ENCODE measurements at regions not wholly inside any gene's neighbourhood (a gene's known extent, or its start where the extent isn't known, plus 50 kb on each side); places are given as distances from the start of the nearest gene placed in this dataset.

DNA sequence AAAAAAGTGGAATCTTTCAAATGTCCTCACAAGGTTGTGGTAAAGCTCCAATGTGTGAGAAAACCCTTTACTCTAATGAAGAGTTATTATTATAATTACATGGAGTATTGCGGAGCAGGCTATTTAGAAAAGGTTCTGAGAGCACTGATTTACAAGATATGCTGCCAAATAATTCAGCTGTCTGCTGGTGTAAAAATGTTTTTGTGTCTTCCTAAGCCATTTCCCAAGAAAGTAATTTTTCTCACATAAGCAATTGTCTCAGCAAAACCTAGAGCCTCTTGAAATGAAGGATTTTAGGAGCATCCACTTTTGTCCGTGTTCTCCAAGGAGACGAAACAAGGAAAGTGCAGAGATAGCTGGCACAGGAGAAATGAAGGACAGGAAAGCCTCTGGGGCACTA is 229.6 kb upstream of the STARD13 start:
- no peaks in the 10 kb centered on the region for H3K79me2 ChIP-seq
- TF ChIP-seq, protein P1, sequence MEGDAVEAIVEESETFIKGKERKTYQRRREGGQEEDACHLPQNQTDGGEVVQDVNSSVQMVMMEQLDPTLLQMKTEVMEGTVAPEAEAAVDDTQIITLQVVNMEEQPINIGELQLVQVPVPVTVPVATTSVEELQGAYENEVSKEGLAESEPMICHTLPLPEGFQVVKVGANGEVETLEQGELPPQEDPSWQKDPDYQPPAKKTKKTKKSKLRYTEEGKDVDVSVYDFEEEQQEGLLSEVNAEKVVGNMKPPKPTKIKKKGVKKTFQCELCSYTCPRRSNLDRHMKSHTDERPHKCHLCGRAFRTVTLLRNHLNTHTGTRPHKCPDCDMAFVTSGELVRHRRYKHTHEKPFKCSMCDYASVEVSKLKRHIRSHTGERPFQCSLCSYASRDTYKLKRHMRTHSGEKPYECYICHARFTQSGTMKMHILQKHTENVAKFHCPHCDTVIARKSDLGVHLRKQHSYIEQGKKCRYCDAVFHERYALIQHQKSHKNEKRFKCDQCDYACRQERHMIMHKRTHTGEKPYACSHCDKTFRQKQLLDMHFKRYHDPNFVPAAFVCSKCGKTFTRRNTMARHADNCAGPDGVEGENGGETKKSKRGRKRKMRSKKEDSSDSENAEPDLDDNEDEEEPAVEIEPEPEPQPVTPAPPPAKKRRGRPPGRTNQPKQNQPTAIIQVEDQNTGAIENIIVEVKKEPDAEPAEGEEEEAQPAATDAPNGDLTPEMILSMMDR (IDR thresholded peaks at IDR 0.05), result no peak
- H3K27me3 ChIP-seq (ENCODE audit: control insufficient read depth, insufficient read depth, low read length), result no peaks in the 10 kb centered on the region
- no peaks in the 10 kb centered on the region for H3K9me3 ChIP-seq (ENCODE audit: control insufficient read depth, low read length)
- H3K27ac ChIP-seq, result no peak overlapping the region
- H3K4me1 ChIP-seq, result no peaks in the 10 kb centered on the region
- H2AFZ ChIP-seq, result no peak overlapping the region
- no peak overlapping the region for H3K4me3 ChIP-seq (ENCODE audit: low read depth, low read length)
- H3K4me2 ChIP-seq (ENCODE audit: low read length), result no peak overlapping the region
- no peaks in the 10 kb centered on the region for H3K36me3 ChIP-seq (ENCODE audit: control insufficient read depth, insufficient read depth, low read length)
- no peak overlapping the region for H3K9ac ChIP-seq

DNA sequence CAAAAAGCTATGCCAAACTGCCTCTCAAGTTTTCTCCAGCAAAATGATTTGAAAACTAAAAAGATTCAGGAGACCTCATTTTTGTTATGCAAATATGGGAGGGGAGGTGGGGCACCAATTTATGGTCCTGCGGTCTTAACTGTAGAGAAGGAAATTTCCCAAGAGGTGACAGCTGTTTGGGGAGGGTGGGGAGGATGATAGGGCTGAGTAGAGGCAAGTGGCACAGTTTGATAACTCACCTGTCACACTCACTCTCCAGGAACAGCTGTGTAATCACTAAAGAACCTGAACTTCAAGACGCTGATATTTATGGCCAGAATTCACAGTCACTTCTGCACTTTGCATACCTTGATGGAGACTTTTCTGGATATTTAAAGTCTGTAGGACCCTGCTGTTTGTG is 232.9 kb upstream of the STARD13 start:
- Histone ChIP-seq H3K4me1 (no peaks in the 10 kb centered on the region), H3K9me3 (ENCODE audit: control insufficient read depth, low read length) (no peaks in the 10 kb centered on the region), H3K4me2 (ENCODE audit: low read length) (no peak overlapping the region), H3K36me3 (ENCODE audit: control insufficient read depth, insufficient read depth, low read length) (no peaks in the 10 kb centered on the region), H3K79me2 (no peaks in the 10 kb centered on the region), H3K4me3 (ENCODE audit: low read depth, low read length) (no peak overlapping the region), H3K27ac (no peak overlapping the region), H3K27me3 (ENCODE audit: control insufficient read depth, insufficient read depth, low read length) (no peaks in the 10 kb centered on the region), H3K9ac (no peak overlapping the region), H2AFZ (no peak overlapping the region)
- TF ChIP-seq, protein P1 (IDR thresholded peaks at IDR 0.05), result no peak

DNA sequence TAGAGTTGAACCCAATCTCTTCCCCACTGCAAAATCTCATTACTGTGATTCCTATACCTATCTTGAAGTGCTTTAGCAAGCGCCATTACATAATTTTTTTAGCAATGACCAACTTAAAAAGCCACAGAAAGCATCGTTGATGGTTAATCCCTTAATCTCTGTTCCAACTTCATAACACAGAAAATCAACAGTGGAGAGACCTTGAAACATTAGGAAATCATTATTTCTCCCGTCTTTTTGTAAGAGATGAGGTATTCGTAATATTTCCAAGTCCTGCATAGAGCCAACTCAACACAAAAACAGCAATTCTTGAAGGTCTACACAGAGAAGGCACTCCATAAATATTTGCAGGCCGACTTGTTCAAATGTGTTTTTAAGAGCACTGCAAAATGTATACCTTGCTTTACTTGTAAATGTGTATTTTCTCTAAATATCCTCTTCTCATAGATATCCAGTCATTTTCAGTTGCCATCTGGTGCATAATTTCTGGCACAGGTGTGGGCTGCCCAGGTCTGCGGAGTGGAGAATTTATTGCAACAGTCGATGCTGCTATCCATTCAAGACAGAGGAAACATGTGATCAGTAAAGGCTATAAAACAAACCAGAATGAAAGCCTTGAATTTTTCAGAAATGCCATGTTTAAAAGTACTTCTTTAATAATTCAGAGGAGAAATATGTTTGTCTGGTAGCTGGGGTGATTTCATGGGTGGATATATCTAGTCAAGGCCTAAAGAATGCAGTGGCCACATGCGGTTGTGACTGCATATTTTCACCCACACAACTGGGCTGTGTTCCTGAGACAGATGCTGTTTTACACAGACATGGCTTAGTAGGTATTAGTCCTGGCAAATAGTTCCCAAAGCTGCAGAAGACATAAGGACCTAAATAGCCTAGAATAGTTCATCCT is 234.3 kb upstream of the STARD13 start:
- H3K36me3 ChIP-seq (ENCODE audit: control insufficient read depth, insufficient read depth, low read length), result no peaks in the 10 kb centered on the region
- no peak overlapping the region for H3K4me2 ChIP-seq (ENCODE audit: low read length)
- H3K4me3 ChIP-seq (ENCODE audit: low read depth, low read length), result no peak overlapping the region
- H3K27me3 ChIP-seq (ENCODE audit: control insufficient read depth, insufficient read depth, low read length), result no peaks in the 10 kb centered on the region
- no peak overlapping the region for H3K9ac ChIP-seq
- H2AFZ ChIP-seq, result no peak overlapping the region
- H3K9me3 ChIP-seq (ENCODE audit: control insufficient read depth, low read length), result no peaks in the 10 kb centered on the region
- H3K4me1 ChIP-seq, result no peaks in the 10 kb centered on the region
- H3K79me2 ChIP-seq, result no peaks in the 10 kb centered on the region
- no peak overlapping the region for H3K27ac ChIP-seq
- TF ChIP-seq, protein P1 (IDR thresholded peaks at IDR 0.05), result no peak

DNA sequence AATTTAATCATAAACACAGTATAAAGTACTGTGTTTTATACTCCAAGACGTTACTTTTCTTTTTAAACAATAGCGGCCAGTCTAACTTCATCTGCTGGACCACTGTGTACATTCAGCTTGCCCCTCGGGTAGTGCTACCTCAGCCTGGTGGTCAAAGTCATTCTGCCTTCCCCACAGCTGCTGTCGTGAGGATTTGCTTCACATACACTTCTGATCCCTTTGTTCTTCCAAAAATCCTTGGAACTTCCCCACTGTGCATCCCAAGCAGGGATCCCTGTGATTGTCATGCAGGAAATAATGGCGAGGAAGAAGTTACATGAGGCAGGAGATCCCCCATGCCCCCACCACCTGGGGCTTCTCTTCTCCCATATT is 234.9 kb upstream of the STARD13 start:
- H3K4me3 ChIP-seq (ENCODE audit: low read depth, low read length), result no peak overlapping the region
- H3K9ac ChIP-seq, result no peak overlapping the region
- H3K79me2 ChIP-seq, result no peaks in the 10 kb centered on the region
- H3K4me2 ChIP-seq (ENCODE audit: low read length), result no peak overlapping the region
- no peaks in the 10 kb centered on the region for H3K27me3 ChIP-seq (ENCODE audit: control insufficient read depth, insufficient read depth, low read length)
- TF ChIP-seq, protein P1 (IDR thresholded peaks at IDR 0.05), result no peak
- H3K36me3 ChIP-seq (ENCODE audit: control insufficient read depth, insufficient read depth, low read length), result no peaks in the 10 kb centered on the region
- H2AFZ ChIP-seq, result no peak overlapping the region
- no peaks in the 10 kb centered on the region for H3K9me3 ChIP-seq (ENCODE audit: control insufficient read depth, low read length)
- no peaks in the 10 kb centered on the region for H3K4me1 ChIP-seq
- no peak overlapping the region for H3K27ac ChIP-seq

DNA sequence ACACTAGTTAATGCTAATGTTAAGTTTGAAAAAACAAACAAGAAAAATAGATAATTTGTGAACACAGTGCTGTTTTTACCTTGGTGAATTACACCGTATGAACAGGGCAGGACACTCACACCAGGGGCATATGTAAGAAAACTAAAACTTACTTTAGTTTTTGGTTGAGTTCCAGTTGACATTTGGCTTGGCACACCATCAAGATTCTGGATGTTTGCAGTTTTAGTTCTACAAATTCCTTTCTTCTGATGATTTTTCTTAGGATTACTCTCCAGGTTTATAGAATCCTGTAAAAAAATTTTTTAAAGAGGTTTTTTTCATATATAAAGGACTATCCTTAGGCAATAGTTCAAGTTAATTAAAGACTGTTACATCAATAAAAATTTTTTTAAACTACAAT is 238.5 kb upstream of the STARD13 start:
- Histone ChIP-seq H3K36me3 (ENCODE audit: control insufficient read depth, insufficient read depth, low read length) (no peaks in the 10 kb centered on the region), H2AFZ (no peak overlapping the region), H3K9ac (no peak overlapping the region), H3K4me2 (ENCODE audit: low read length) (no peak overlapping the region), H3K4me3 (ENCODE audit: low read depth, low read length) (no peak overlapping the region), H3K4me1 (no peaks in the 10 kb centered on the region), H3K27me3 (ENCODE audit: control insufficient read depth, insufficient read depth, low read length) (no peaks in the 10 kb centered on the region), H3K9me3 (ENCODE audit: control insufficient read depth, low read length) (no peaks in the 10 kb centered on the region), H3K27ac (no peak overlapping the region), H3K79me2 (no peaks in the 10 kb centered on the region)
- TF ChIP-seq, protein P1 (IDR thresholded peaks at IDR 0.05), result no peak

Measured in parathyroid adenoma (tissue), 2 donors.